ENCODE measurements at regions not wholly inside any gene's neighbourhood (a gene's known extent, or its start where the extent isn't known, plus 50 kb on each side); places are given as distances from the start of the nearest gene placed in this dataset.

- no peaks in the 10 kb centered on the region for H3K4me1 ChIP-seq
- no peaks in the 10 kb centered on the region for H3K9me3 ChIP-seq
- in situ Hi-C loops (cut with MboI; ENCODE audit: low sequenced_read_pairs in 4 of 4) (no loop called here), intact Hi-C loops (cut with DNase I; ENCODE audit: low total_unique reads) (no loop called here)
- no peak for DNase-seq
- H3K36me3 ChIP-seq, result no peaks in the 10 kb centered on the region
- H3K27ac ChIP-seq, result no peak overlapping the region
- no peaks in the 10 kb centered on the region for H3K27me3 ChIP-seq
- no peak for TF ChIP-seq POLR2A (IDR thresholded peaks at IDR 0.05)
- TF ChIP-seq CTCF (IDR thresholded peaks at IDR 0.05 in 4 of 5, conservative IDR thresholded peaks at IDR 0.05 in 1 of 5), result no peak
- H3K4me3 ChIP-seq, result no peak overlapping the region
- ATAC-seq, result no peak
Observed at GRCh38 chr1:219825355-219825754, 103.0 kb downstream of the SLC30A10 start.

GRCh38 chr1:219824338-219824737, 104.0 kb downstream of the SLC30A10 start:
- in situ Hi-C loops (cut with MboI; ENCODE audit: low sequenced_read_pairs in 4 of 4), result no loop called here
- Histone ChIP-seq H3K36me3 (no peaks in the 10 kb centered on the region), H3K9me3 (no peaks in the 10 kb centered on the region), H3K4me1 (no peaks in the 10 kb centered on the region), H3K27me3 (no peaks in the 10 kb centered on the region), H3K27ac (no peak overlapping the region), H3K4me3 (no peak overlapping the region)
- ATAC-seq, result no peak
- TF ChIP-seq CTCF (IDR thresholded peaks at IDR 0.05 in 4 of 5, conservative IDR thresholded peaks at IDR 0.05 in 1 of 5), result no peak
- TF ChIP-seq POLR2A (IDR thresholded peaks at IDR 0.05), result no peak
- intact Hi-C loops (cut with DNase I; ENCODE audit: low total_unique reads), result no loop called here
- DNase-seq, result no peak

- Histone ChIP-seq H3K9me3 (no peaks in the 10 kb centered on the region), H3K4me1 (no peaks in the 10 kb centered on the region), H3K4me3 (no peak overlapping the region), H3K36me3 (no peaks in the 10 kb centered on the region), H3K27me3 (no peaks in the 10 kb centered on the region), H3K27ac (no peak overlapping the region)
- DNase-seq (no peak), ATAC-seq (no peak)
- in situ Hi-C loops (cut with MboI; ENCODE audit: low sequenced_read_pairs in 4 of 4), result no loop called here
- intact Hi-C loops (cut with DNase I; ENCODE audit: low total_unique reads), result no loop called here
- TF ChIP-seq CTCF (IDR thresholded peaks at IDR 0.05 in 4 of 5, conservative IDR thresholded peaks at IDR 0.05 in 1 of 5) (no peak), POLR2A (IDR thresholded peaks at IDR 0.05) (no peak)
Observed at GRCh38 chr1:219820551-219820950, 107.8 kb downstream of the SLC30A10 start.

GRCh38 chr1:219817914-219818313, 110.4 kb downstream of the SLC30A10 start:
- in situ Hi-C loops (cut with MboI; ENCODE audit: low sequenced_read_pairs in 4 of 4) (loop anchor here in 2 of 4 donors (10.0 kb wide), 2 partner anchors 73 to 1493 kb away; no protein-coding TSS in a partner anchor), intact Hi-C loops (cut with DNase I; ENCODE audit: low total_unique reads) (no loop called here)
- Histone ChIP-seq H3K27me3 (no peaks in the 10 kb centered on the region), H3K4me1 (no peaks in the 10 kb centered on the region), H3K9me3 (no peaks in the 10 kb centered on the region), H3K27ac (no peak overlapping the region), H3K36me3 (no peaks in the 10 kb centered on the region), H3K4me3 (no peak overlapping the region)
- no peak for TF ChIP-seq CTCF (IDR thresholded peaks at IDR 0.05 in 4 of 5, conservative IDR thresholded peaks at IDR 0.05 in 1 of 5)
- TF ChIP-seq POLR2A (IDR thresholded peaks at IDR 0.05), result no peak
- ATAC-seq (no peak), DNase-seq (no peak)

GRCh38 chr1:219813294-219813693, 115.1 kb downstream of the SLC30A10 start:
- in situ Hi-C loops (cut with MboI; ENCODE audit: low sequenced_read_pairs in 4 of 4), result loop anchor here in 2 of 4 donors (10.0 kb wide), 2 partner anchors 68 to 1488 kb away; no protein-coding TSS in a partner anchor
- Histone ChIP-seq H3K9me3 (no peaks in the 10 kb centered on the region), H3K4me3 (no peak overlapping the region), H3K27me3 (peaks cover 0 to 2% (median 0%) of the 10 kb centered on the region in 3 donors), H3K4me1 (no peaks in the 10 kb centered on the region), H3K27ac (no peak overlapping the region), H3K36me3 (no peaks in the 10 kb centered on the region)
- ATAC-seq, result no peak
- TF ChIP-seq CTCF (IDR thresholded peaks at IDR 0.05 in 4 of 5, conservative IDR thresholded peaks at IDR 0.05 in 1 of 5) (no peak), POLR2A (IDR thresholded peaks at IDR 0.05) (no peak)
- intact Hi-C loops (cut with DNase I; ENCODE audit: low total_unique reads), result no loop called here
- DNase-seq, result no peak
